HFFc6 (cell line): ENCODE measurements at regions not wholly inside any gene's neighbourhood (a gene's known extent, or its start where the extent isn't known, plus 50 kb on each side); places are given as distances from the start of the nearest gene placed in this dataset.

Experiments used
- DNase-seq: peaks from one replicate; pipeline ENCODE4 v3.0.0-alpha.2; 2018
- H3K27ac Mint-ChIP-seq: 2 replicates; pipeline ENCODE4 v1.8.0; 2020; ENCODE audit warnings: mild to moderate bottlenecking, mixed read lengths
- H3K27me3 Mint-ChIP-seq: 2 replicates; pipeline ENCODE4 v1.8.0; 2021; ENCODE audit warnings: mild to moderate bottlenecking, moderate library complexity, mixed read lengths; ENCODE audit not compliant: insufficient read depth
- H3K36me3 Mint-ChIP-seq: 2 replicates; pipeline ENCODE4 v1.8.0; 2021; ENCODE audit warnings: low read depth, mixed read lengths
- H3K4me1 Mint-ChIP-seq: 2 replicates; pipeline ENCODE4 v1.8.0; 2020; ENCODE audit warnings: low read depth, mixed read lengths
- H3K4me3 Mint-ChIP-seq: 2 replicates; pipeline ENCODE4 v1.8.0; 2020; ENCODE audit warnings: mild to moderate bottlenecking, moderate library complexity, mixed read lengths
- H3K9me3 Mint-ChIP-seq: 2 replicates; pipeline ENCODE4 v1.8.0; 2020; ENCODE audit warnings: mild to moderate bottlenecking, mixed read lengths
- CTCF ChIP-seq: fragments of 200-600 bp; sonication (generic); IDR thresholded peaks from 2 replicates; pipeline ENCODE4 v1.5.0; 2021; ENCODE audit warnings: antibody characterized with exemption, mild to moderate bottlenecking

DNA sequence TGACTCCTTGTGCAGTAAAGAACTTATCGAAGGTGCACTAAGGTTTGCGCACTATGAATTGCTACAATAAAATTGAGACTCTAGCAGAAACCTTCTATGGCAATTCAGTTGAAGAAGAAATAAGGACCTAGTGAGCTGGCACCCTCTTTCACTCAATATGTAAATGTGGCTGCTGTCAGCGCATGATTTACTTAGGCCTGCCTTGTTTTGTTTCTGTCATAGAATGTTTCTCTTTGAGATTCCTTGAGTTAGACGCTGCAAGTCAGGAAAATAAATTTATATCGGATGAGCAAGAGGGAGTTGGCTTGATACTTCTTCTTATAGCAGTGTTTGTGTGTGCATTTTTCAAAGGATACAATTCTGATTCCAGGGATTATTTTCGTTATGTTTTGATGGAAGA lies 322.1 kb downstream of the BLID start:
- no peaks in the 10 kb centered on the region for H3K9me3 Mint-ChIP-seq
- no peak overlapping the region for H3K4me3 Mint-ChIP-seq
- no peaks in the 10 kb centered on the region for H3K36me3 Mint-ChIP-seq
- no peak for TF ChIP-seq CTCF
- peaks cover 4% of the 10 kb centered on the region; the same call in 1 of the 2 replicates for H3K4me1 Mint-ChIP-seq
- no peak overlapping the region for H3K27ac Mint-ChIP-seq
- no peak for DNase-seq
- peaks cover 11% of the 10 kb centered on the region for H3K27me3 Mint-ChIP-seq

GRCh38 chr11:121793291-121793690 lies 322.7 kb downstream of the BLID start:
- Mint-ChIP-seq H3K36me3 (no peaks in the 10 kb centered on the region), H3K4me3 (no peak overlapping the region), H3K9me3 (no peaks in the 10 kb centered on the region), H3K27me3 (peaks cover 11% of the 10 kb centered on the region), H3K27ac (no peak overlapping the region), H3K4me1 (peaks cover 4% of the 10 kb centered on the region; the same call in 1 of the 2 replicates)
- TF ChIP-seq CTCF: no peak
- DNase-seq: no peak

GRCh38 chr11:121792185-121792584 lies 323.8 kb downstream of the BLID start:
- no peak overlapping the region for H3K27ac Mint-ChIP-seq
- no peak for DNase-seq
- peaks cover 4% of the 10 kb centered on the region; the same call in 1 of the 2 replicates for H3K4me1 Mint-ChIP-seq
- no peaks in the 10 kb centered on the region for H3K9me3 Mint-ChIP-seq
- H3K36me3 Mint-ChIP-seq: no peaks in the 10 kb centered on the region
- TF ChIP-seq CTCF: no peak
- no peak overlapping the region for H3K4me3 Mint-ChIP-seq
- H3K27me3 Mint-ChIP-seq: peaks cover 9% of the 10 kb centered on the region

DNA sequence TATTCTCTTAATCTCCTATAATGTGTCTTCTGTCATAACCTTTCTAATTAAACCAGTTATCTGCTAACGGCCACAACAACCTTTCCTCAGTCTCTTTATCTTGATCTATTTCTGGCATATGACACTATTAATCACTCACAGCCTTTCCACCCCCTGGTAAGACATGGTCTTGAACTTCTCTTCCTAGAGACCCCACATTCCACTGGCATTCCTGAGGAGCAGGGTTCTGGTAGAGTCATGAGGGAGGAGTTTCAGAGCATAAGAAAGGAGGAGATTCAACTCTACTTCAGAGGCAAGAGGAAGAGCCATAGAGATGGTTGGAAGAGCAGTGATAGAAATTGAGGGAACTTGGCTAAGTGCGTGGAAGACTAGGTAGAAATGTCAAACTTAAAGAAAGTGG lies 325.6 kb downstream of the BLID start:
- no peak overlapping the region for H3K27ac Mint-ChIP-seq
- H3K4me1 Mint-ChIP-seq: peaks cover 4% of the 10 kb centered on the region; the same call in 1 of the 2 replicates
- peaks cover 16% of the 10 kb centered on the region for H3K36me3 Mint-ChIP-seq
- no peak for DNase-seq
- no peak for TF ChIP-seq CTCF
- peaks cover 16% of the 10 kb centered on the region for H3K9me3 Mint-ChIP-seq
- H3K27me3 Mint-ChIP-seq: peaks cover 9% of the 10 kb centered on the region
- H3K4me3 Mint-ChIP-seq: no peak overlapping the region

DNA sequence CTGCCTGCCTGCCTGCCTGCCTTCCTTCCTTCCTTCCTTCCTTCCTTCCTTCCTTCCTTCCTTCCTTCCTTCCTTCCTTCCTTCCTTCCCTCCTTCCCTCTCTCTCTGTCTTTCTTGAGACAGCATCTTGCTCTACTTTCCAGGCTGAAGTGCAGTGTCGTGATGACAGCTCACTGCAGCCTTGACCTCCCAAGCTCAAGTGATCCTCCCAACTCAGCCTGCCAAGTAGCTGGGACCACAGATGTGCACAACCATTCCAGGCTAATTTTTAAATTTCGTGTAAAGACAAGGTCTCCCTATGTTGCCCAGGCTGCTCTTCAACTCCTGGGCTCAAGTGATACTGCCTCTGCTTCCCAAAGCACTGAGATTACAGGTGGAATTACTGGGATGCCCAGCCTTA lies 328.2 kb upstream of the SORL1-AS1 start:
- DNase-seq: no peak
- Mint-ChIP-seq H3K9me3 (peaks cover 12% of the 10 kb centered on the region), H3K27ac (no peak overlapping the region), H3K36me3 (peaks cover 14% of the 10 kb centered on the region), H3K4me3 (no peak overlapping the region), H3K27me3 (peaks cover 4% of the 10 kb centered on the region), H3K4me1 (no peaks in the 10 kb centered on the region)
- TF ChIP-seq CTCF: no peak

GRCh38 chr11:121777056-121777455 lies 324.3 kb upstream of the SORL1-AS1 start:
- Mint-ChIP-seq H3K4me1 (no peaks in the 10 kb centered on the region), H3K36me3 (peaks cover 3% of the 10 kb centered on the region; the same call in 1 of the 2 replicates), H3K27me3 (peaks cover 2% of the 10 kb centered on the region; the same call in 1 of the 2 replicates), H3K4me3 (no peak overlapping the region), H3K9me3 (no peaks in the 10 kb centered on the region; the same call in 1 of the 2 replicates), H3K27ac (no peak overlapping the region)
- TF ChIP-seq CTCF: no peak
- no peak for DNase-seq
